ENCODE measurements at regions not wholly inside any gene's neighbourhood (a gene's known extent, or its start where the extent isn't known, plus 50 kb on each side); places are given as distances from the start of the nearest gene placed in this dataset.

GRCh38 chrX:20530406-20530921 lies 263.8 kb upstream of the RPS6KA3 start:
- TF ChIP-seq POLR2A (IDR thresholded peaks at IDR 0.05) (no peak), CTCF (IDR thresholded peaks at IDR 0.05) (peak; percentile 46 to 64 (median 56))
